ENCODE measurements at regions not wholly inside any gene's neighbourhood (a gene's known extent, or its start where the extent isn't known, plus 50 kb on each side); places are given as distances from the start of the nearest gene placed in this dataset.
"Not testable (repeated sequence)": the region's sequence is repeated elsewhere in the genome, so short reads cannot be mapped to it uniquely, and the experiment has no call there.

DNA sequence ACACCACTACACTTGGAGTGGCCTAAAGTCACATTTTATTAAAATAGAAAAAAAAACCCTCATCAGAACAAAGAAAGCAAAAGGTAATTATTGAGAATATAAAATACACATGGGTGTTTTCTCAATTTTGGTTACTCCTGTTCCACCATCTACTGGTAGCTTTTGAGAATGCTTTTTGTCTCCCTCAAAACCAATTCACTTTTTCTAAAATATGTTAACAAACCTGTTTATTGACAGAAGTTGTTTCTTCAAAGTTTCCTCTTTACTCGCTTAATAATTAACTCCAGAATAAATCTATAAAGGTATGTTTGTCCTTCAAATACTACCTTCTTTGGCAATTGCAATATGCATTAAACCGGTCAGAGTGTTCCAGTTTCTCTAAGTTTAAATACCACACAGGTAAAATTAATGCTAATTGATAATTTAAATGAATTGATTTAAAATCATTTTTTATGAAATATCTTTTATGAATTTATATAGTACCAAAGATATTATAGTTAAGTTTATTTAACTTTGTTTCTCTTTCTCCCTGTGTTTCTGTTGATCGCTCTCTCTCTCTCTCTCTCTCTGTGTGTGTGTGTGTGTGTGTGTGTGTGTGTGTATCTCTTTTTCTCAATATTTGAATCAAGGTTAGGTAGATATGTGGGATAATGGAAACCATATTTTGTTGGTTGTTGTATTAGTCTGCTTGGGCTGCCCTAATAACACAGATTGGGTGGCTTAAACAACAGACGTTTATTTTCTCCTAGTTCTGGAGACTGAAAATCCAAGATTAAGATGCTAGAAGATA lies 487.4 kb downstream of the PRDM9 start:
- H3K9me2 ChIP-seq (replicated peaks; ENCODE audit: low read depth, low read length), result no peaks in the 10 kb centered on the region
- no peak overlapping the region for H2AFZ ChIP-seq (ENCODE audit: low read length)
- no peak overlapping the region for H3K4me2 ChIP-seq (ENCODE audit: low read depth, low read length, poor library complexity, severe bottlenecking)
- H3K4me1 ChIP-seq (ENCODE audit: insufficient read depth, low read length, poor library complexity, severe bottlenecking), result no peaks in the 10 kb centered on the region
- TF ChIP-seq, protein P1, sequence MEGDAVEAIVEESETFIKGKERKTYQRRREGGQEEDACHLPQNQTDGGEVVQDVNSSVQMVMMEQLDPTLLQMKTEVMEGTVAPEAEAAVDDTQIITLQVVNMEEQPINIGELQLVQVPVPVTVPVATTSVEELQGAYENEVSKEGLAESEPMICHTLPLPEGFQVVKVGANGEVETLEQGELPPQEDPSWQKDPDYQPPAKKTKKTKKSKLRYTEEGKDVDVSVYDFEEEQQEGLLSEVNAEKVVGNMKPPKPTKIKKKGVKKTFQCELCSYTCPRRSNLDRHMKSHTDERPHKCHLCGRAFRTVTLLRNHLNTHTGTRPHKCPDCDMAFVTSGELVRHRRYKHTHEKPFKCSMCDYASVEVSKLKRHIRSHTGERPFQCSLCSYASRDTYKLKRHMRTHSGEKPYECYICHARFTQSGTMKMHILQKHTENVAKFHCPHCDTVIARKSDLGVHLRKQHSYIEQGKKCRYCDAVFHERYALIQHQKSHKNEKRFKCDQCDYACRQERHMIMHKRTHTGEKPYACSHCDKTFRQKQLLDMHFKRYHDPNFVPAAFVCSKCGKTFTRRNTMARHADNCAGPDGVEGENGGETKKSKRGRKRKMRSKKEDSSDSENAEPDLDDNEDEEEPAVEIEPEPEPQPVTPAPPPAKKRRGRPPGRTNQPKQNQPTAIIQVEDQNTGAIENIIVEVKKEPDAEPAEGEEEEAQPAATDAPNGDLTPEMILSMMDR (conservative IDR thresholded peaks at IDR 0.05; ENCODE audit: low read length), result peak; percentile 32; the same call in 1 of the 2 replicates
- TF ChIP-seq EZH2phosphoT487 (IDR thresholded peaks at IDR 0.05; ENCODE audit: borderline replicate concordance), result no peak
- H3K9ac ChIP-seq (ENCODE audit: low read depth, low read length, poor library complexity, severe bottlenecking), result no peak overlapping the region
- H3F3A ChIP-seq (ENCODE audit: low read depth), result no peaks in the 10 kb centered on the region
- H3K9me3 ChIP-seq (ENCODE audit: insufficient read depth, low read depth, low read length), result no peaks in the 10 kb centered on the region
- no peaks in the 10 kb centered on the region for H3K79me2 ChIP-seq (ENCODE audit: insufficient read depth, low read length)
- no peaks in the 10 kb centered on the region for H3K36me3 ChIP-seq (ENCODE audit: insufficient read depth, low read length)
- no peaks in the 10 kb centered on the region for H4K20me1 ChIP-seq (ENCODE audit: insufficient read depth, low read length, poor library complexity, severe bottlenecking)
- no peaks in the 10 kb centered on the region for H3K27me3 ChIP-seq (ENCODE audit: insufficient read depth, low read length, poor library complexity, severe bottlenecking)
- H3K4me3 ChIP-seq (ENCODE audit: low read length, poor library complexity, severe bottlenecking), result no peak overlapping the region

DNA sequence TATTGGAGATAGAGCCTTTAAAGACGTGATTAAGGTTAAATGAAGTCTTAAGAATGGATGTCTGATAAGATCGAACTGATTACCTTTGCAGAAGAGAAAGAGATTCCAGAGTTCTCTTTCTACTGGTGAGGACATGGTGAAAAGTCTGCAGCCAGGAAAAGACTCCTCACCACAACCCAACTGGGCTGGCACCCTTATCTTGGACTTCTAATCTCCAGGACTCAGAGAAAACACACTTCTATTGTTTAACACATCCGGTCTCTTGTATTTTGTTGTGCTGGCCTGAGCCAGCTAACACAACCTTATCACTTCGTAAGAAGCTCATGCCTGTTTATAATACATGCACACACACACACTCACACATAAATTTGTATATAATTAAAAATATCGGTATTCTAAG lies 489.1 kb downstream of the PRDM9 start:
- no peaks in the 10 kb centered on the region for H3K27me3 ChIP-seq (ENCODE audit: insufficient read depth, low read length, poor library complexity, severe bottlenecking)
- no peak for TF ChIP-seq EZH2phosphoT487 (IDR thresholded peaks at IDR 0.05; ENCODE audit: borderline replicate concordance)
- TF ChIP-seq, protein P1 (conservative IDR thresholded peaks at IDR 0.05; ENCODE audit: low read length), result no peak
- H3K9ac ChIP-seq (ENCODE audit: low read depth, low read length, poor library complexity, severe bottlenecking), result no peak overlapping the region
- no peak overlapping the region for H3K4me2 ChIP-seq (ENCODE audit: low read depth, low read length, poor library complexity, severe bottlenecking)
- H3K4me3 ChIP-seq (ENCODE audit: low read length, poor library complexity, severe bottlenecking), result no peak overlapping the region
- H3K79me2 ChIP-seq (ENCODE audit: insufficient read depth, low read length), result no peaks in the 10 kb centered on the region
- H2AFZ ChIP-seq (ENCODE audit: low read length), result no peak overlapping the region
- no peaks in the 10 kb centered on the region for H3K36me3 ChIP-seq (ENCODE audit: insufficient read depth, low read length)
- H3K9me2 ChIP-seq (replicated peaks; ENCODE audit: low read depth, low read length), result no peaks in the 10 kb centered on the region
- H3K4me1 ChIP-seq (ENCODE audit: insufficient read depth, low read length, poor library complexity, severe bottlenecking), result no peaks in the 10 kb centered on the region
- no peaks in the 10 kb centered on the region for H3K9me3 ChIP-seq (ENCODE audit: insufficient read depth, low read depth, low read length)
- H4K20me1 ChIP-seq (ENCODE audit: insufficient read depth, low read length, poor library complexity, severe bottlenecking), result no peaks in the 10 kb centered on the region
- H3F3A ChIP-seq (ENCODE audit: low read depth), result no peaks in the 10 kb centered on the region

DNA sequence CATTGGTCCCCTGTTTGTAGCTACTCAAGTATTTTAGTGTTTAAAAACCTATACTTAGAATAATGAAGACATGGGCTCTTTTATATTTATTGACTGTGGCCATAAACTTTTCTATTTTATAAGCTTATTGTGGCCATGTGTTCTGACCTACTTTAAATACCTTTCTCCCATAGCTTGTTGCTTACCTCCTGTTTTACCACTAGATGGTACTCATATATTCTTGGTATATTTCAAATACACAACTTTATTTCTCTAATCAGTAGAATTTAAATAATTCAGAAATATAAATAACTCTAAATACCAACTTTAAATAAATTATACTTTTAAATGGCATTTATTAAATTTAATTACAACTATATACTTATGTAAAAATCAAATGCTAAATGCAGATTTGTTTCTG lies 498.0 kb downstream of the PRDM9 start:
- no peaks in the 10 kb centered on the region for H3K36me3 ChIP-seq (ENCODE audit: insufficient read depth, low read length)
- no peak overlapping the region for H3K9ac ChIP-seq (ENCODE audit: low read depth, low read length, poor library complexity, severe bottlenecking)
- H3K4me2 ChIP-seq (ENCODE audit: low read depth, low read length, poor library complexity, severe bottlenecking), result no peak overlapping the region
- H3K9me2 ChIP-seq (replicated peaks; ENCODE audit: low read depth, low read length), result no peaks in the 10 kb centered on the region
- H3K4me1 ChIP-seq (ENCODE audit: insufficient read depth, low read length, poor library complexity, severe bottlenecking), result no peaks in the 10 kb centered on the region
- H3F3A ChIP-seq (ENCODE audit: low read depth), result no peaks in the 10 kb centered on the region
- H2AFZ ChIP-seq (ENCODE audit: low read length), result no peak overlapping the region
- H3K9me3 ChIP-seq (ENCODE audit: insufficient read depth, low read depth, low read length), result no peaks in the 10 kb centered on the region
- TF ChIP-seq, protein P1 (conservative IDR thresholded peaks at IDR 0.05; ENCODE audit: low read length), result no peak
- no peak for TF ChIP-seq EZH2phosphoT487 (IDR thresholded peaks at IDR 0.05; ENCODE audit: borderline replicate concordance)
- H3K79me2 ChIP-seq (ENCODE audit: insufficient read depth, low read length), result no peaks in the 10 kb centered on the region
- no peak overlapping the region for H3K4me3 ChIP-seq (ENCODE audit: low read length, poor library complexity, severe bottlenecking)
- no peaks in the 10 kb centered on the region for H4K20me1 ChIP-seq (ENCODE audit: insufficient read depth, low read length, poor library complexity, severe bottlenecking)
- no peaks in the 10 kb centered on the region for H3K27me3 ChIP-seq (ENCODE audit: insufficient read depth, low read length, poor library complexity, severe bottlenecking)

DNA sequence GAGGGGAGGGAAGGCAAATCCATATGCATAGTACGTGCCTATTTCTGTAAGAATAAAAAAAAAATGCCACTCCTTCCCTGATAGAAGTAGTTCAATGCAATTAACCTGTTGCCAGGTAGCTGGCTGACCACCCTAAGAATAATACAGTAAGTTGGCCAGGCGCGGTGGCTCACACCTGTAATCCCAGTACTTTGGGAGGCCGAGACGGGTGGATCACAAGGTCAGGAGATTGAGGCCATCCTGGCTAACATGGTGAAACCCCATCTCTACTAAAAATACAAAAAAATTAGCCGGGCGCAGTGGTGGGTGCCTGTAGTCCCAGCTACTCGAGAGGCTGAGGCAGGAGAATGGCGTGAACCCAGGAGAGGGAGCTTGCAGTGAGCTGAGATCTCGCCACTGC lies 510.3 kb downstream of the PRDM9 start:
- not testable (repeated sequence) for H3K27me3 ChIP-seq (ENCODE audit: insufficient read depth, low read length, poor library complexity, severe bottlenecking); H3K4me3 ChIP-seq (ENCODE audit: low read length, poor library complexity, severe bottlenecking); H4K20me1 ChIP-seq (ENCODE audit: insufficient read depth, low read length, poor library complexity, severe bottlenecking); H3K9me2 ChIP-seq (replicated peaks; ENCODE audit: low read depth, low read length); H3K36me3 ChIP-seq (ENCODE audit: insufficient read depth, low read length); H3K9ac ChIP-seq (ENCODE audit: low read depth, low read length, poor library complexity, severe bottlenecking); H2AFZ ChIP-seq (ENCODE audit: low read length); H3K4me2 ChIP-seq (ENCODE audit: low read depth, low read length, poor library complexity, severe bottlenecking); H3K4me1 ChIP-seq (ENCODE audit: insufficient read depth, low read length, poor library complexity, severe bottlenecking); H3K79me2 ChIP-seq (ENCODE audit: insufficient read depth, low read length); H3F3A ChIP-seq (ENCODE audit: low read depth); H3K9me3 ChIP-seq (ENCODE audit: insufficient read depth, low read depth, low read length)

Measured in Loucy (cell line).